HG03097 (cell line): ENCODE measurements at regions not wholly inside any gene's neighbourhood (a gene's known extent, or its start where the extent isn't known, plus 50 kb on each side); places are given as distances from the start of the nearest gene placed in this dataset.

Source experiments
- ATAC-seq: cut with Tn5 transposase; IDR thresholded peaks from one replicate; pipeline ENCODE4 v1.9.1; 2021; ENCODE audit not compliant: unreplicated experiment, low FRiP score

- ATAC-seq = no peak
Observed at GRCh38 chr5:110916381-110917049, 155.0 kb upstream of the TSLP start.

DNA sequence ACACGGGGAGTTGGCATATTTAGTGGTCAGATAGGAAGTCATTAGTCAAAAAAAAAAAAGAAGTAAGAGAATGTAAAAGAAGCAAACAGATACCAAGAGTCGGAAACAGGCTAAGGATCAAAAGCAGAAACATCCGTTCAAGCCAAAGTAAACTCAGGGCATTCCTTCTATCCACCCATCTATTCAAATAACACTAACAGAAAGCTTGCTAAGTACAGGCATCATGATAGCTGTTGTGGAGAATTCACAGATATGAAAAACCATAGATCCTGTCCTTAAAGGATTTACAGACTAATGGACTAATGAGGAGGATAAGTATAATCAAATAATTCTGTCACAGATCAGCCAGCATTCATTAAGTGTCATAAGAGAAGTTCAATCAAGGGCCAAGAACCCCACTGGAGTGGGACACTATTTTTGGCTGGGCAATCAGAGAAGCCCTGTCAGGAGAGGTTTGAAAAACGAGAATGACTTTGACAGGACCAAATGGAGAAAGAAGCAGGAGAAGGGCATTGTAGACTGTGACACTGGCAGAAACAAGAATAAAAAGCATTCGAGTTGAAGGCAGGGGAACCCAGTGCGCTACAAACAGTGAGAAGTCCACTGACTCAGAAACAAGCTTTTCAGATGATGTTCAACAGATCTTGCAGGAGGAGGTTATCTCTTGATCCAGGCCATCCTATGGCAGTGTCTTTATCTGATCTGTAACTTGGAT lies 154.2 kb upstream of the TSLP start:
- ATAC-seq = no peak

DNA sequence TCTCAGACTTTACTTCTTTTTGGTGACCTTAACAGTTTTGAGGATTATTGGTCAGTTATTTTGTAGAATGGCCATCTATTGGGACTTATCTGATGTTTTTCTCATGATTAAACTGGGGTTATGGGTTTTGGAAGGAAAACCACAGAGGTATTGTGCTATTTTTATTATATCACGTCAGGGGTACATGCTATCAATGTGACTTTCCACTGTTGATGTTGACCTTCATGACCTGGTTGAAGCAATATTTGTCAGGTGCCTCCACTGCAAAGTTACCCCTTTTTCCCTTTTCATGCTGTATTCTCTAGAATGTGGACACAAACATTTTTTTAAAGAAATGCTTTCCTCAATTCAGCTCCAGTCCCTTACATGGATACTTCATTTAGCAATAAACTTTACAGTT lies 152.8 kb upstream of the TSLP start:
- no peak for ATAC-seq

DNA sequence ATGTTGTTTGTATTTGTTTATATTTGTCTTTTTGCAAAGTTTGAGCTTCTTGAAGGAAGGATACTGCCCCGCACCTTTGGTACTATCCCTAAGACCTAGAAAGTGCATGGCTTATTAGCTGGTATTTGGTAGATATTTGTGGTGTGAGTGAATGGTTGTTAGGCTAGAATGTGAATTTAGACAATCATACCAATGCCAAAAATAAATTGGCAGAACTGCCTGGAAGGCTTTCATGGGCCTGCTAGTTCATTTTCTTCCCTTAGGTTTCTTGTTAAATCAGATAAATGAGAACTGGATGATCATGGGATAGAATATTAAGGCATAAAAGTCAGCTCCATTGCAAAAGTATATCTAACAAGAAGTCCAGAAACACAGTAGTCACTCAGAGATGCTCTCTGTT lies 147.5 kb upstream of the TSLP start:
- ATAC-seq = no peak

DNA sequence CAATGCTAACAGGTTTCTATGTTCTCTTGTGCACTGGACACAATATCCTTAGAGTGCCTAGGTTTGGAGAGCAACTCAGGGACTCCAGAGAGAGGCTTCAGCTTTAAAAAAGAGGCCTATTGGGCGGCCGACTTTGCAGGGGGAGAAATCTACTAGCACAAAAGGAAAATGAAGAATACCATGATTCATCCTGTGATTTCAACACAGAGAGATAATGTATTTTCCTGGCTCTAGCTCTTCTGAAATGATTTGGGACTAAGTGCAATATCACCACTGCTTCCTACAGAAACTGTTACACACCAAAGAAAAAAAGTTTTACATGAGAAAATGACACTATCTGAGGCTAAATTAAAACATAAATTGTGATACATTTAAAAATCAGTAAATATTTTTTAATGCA lies 146.1 kb upstream of the TSLP start:
- ATAC-seq = no peak

DNA sequence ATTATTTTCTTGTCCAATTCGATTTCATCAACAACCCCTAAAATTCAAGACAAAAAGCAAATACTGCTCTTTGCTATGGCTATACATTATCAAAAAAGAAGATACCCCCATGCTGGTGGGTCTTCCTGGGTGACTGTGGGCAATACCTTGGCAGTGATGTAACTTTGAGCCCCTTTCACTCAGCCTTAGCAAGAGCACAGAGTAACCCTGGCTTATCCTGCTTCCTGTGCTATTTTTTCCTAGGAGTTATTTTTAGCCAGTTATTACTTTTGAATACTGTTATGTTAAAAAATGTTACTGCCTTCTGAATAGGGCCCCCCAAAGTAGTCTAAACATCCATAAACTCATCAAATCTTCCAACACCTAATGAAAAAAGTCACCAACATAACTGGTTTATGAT lies 145.6 kb upstream of the TSLP start:
- ATAC-seq = no peak

GRCh38 chr5:110932755-110933488 lies 138.6 kb upstream of the TSLP start:
- no peak for ATAC-seq

DNA sequence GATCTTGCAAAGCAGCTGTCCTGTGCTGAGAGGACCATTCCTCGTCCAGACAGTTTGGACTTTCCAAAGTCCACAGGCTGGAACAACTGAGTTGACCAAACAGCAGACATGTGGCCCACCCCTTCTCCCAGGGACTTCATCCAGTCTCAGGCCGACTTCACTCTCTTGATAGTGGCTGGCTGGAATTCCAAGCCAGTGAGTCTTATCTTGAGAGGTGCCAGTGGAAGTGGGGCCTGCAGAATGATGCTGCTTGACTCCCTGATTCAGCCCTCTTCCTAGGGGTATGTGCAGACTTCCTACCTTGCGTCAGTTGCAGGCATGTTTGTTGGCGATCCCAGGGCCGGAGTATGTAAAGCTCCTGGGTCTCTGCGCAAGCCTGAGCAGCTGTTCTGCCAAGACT lies 131.4 kb upstream of the TSLP start:
- no peak for ATAC-seq

DNA sequence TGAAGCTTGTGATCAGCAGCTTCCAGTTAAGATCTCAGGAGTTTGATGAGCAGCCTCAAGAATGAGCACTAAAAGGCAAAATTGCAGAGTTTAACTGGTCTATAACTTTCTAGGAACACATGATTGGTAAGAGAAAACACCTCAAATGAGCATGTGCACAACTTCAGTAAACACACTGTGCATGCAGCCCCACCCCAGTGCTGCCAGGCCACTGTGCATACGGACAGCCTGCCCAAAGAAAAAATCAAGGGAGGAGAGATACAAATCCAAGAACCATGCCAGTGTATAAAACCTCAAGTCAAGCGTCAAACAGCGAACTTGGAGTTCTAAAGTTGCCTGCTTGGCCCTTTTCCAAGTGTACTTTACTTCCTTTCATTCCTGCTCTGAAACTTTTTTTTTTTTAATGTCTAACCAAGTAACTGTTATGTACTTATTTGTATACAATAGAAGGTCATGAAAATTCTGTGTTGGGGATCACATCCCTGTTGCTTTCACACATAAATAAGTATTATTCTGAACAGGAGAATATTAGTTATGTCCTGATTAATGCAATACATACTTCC lies 125.6 kb upstream of the TSLP start:
- no peak for ATAC-seq

- no peak for ATAC-seq
Observed at GRCh38 chr5:110951373-110951791, 120.1 kb upstream of the TSLP start.

GRCh38 chr5:110956280-110956912 lies 115.1 kb upstream of the TSLP start:
- ATAC-seq = no peak

DNA sequence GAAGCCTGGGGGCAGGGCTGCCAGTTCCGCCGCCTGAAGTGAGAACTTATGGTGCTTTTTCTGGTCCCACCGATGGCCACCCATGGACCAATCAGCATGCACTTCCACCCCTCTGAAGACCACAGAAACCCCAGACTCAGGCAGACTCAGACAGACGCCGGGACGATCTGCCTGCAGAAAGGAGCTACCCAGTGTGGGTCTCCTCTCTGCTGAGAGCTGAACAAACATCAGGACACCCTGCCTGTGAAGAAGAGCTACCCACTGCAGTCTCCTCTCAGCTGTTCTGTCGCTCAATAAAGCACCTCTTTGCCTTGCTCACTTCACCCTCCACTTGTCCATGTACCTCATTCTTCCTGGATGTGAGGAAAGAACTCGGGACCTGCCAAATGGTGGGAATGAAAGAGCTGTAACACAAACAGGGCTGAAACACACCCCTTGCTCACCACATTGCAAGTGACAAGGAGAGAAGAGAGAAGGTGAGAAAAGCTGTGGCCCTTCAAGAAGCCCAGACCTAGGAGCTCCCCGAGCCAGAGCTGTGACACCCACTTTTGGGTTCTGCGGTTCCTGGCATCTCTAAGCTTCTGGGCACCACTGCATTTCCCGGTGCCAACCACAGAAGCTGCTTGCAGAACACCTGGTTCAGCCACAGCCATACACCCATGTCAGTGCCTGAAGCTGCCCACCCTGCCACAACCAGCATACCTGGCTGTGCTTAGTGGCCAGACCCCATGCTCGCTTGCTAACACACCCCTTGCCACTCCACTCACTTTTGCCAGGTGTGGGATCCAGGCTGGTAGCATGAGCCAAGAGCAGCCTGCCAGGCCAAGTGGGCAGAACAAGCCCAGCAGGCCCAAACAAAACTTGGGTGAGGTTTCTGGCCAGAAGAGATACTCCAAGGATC lies 114.3 kb upstream of the TSLP start:
- no peak for ATAC-seq

DNA sequence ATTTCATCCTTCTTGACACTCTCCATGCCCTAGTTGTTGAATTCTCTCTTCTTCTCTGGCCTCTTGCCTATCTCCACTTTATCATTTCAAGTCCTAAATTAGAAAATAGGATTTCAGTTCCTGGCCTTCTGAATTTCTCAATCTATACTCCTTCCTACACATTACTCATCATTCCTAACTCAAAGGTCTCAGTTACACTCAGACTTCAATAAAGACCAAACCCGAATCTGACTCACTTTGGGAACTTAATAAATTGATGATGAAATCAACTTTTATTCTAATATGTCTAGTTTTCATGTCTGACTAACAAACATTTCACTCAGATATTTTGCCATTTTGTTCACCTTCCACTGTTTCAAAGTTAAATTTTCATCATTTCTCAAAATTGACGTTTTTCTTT lies 113.6 kb upstream of the TSLP start:
- ATAC-seq = no peak

GRCh38 chr5:110963495-110963894 lies 108.0 kb upstream of the TSLP start:
- no peak for ATAC-seq

DNA sequence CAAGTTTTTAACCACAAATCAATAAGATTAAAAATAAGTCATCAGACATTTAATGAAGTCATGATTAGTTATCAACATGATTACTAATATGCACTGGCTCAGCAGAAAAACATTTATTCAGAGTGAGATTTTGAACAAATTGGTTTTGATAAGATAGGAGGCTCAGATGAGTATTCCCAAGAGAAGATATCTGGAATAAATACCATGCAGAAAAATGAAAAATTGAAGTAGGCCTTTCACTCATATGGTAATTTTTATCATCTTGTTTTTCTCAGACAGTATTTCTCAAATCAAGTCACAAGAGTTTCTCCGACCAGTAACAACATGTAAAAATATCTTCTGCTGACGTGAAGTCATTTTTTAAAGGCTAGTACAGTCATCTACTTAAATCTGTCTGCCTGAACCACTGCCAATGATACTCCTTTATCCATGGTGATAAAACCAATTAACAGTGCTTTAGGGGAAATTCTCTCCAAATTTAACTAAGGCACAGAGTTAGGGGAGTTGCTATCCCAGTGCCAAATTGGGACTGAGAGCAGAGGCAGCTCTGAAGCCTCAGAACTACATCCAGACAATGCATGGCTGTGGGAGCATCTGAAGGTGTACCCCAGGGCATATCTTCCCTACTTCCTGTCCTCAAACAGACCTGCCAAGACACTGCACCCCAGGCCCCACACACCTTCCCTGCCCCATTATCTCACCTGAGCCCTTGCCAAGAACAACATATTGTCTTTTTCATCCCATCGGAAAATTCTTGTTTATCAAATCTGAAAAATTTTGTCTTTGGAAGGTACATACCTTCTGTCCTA lies 105.5 kb upstream of the TSLP start:
- no peak for ATAC-seq

DNA sequence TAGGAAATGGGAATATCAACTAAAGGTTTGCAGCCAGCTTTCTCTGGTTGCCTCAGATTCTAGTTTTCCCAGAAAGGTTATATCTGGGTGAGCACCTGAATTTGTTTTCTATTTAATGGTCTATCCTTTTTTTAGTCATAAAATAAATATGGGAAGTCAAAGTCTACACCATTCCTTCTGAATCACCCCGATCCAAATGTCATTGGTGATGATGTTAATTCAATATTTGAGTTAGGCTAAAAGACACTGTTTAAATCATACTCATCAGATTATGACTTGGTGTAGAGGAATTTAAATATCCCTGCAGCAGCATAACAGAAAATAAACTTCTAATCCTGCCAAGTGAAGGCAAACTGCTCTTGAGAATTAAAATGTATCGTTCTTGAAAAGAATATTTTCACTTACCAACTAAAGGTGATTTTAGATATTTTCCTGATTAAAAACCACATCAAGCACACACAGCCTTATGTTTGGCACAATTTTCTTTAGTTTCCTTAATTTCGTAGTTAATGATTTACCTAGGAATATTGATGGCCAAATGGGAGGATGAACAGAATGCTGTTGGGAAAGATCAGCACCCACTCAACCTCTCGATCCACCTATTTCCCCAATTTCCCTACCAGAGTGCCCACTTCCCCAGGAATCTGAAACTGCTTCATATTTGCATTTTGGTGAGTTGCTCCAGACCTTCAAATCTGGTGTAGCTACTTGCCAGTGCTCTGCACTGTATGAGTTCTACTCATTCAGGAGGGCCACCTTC lies 103.1 kb upstream of the TSLP start:
- ATAC-seq = no peak

- ATAC-seq = no peak
Observed at GRCh38 chr5:110969502-110969901, 102.0 kb upstream of the TSLP start.

DNA sequence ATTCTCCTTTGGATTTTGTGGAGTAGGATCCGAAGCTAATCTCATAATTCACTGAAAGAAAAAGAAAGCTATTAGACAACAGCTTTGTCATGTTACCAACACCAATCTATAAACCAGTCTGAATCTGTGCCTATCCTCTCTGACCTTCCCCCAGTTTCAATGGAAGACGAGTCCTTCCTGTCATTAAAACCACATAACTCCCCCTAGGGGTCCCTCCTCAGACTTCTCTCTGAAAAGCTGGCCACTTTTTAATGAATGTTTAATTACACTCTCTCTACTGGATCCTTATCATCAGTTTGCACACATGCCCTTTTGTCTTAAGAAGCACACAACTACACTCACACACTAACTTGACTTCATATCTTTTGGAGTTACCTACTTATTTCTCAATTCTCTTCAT lies 98.0 kb upstream of the TSLP start:
- no peak for ATAC-seq
